ENCODE measurements at regions not wholly inside any gene's neighbourhood (a gene's known extent, or its start where the extent isn't known, plus 50 kb on each side); places are given as distances from the start of the nearest gene placed in this dataset.
A peak's percentile ranks its signal among the peaks of the same experiment; 100 is the strongest.

GRCh38 chr18:45266023-45266422 lies 349.3 kb upstream of the SLC14A2 start:
- Histone ChIP-seq H3K4me3 (no peak overlapping the region), H3K27ac (no peak overlapping the region), H3K27me3 (no peaks in the 10 kb centered on the region), H3K9me3 (no peaks in the 10 kb centered on the region), H3K4me1 (no peaks in the 10 kb centered on the region), H3K36me3 (no peaks in the 10 kb centered on the region)
- no peak for DNase-seq
- no peak for TF ChIP-seq POLR2A (IDR thresholded peaks at IDR 0.05)
- TF ChIP-seq CTCF (IDR thresholded peaks at IDR 0.05) = no peak
- intact Hi-C loops (cut with DNase I; ENCODE audit: low total_unique reads) = no loop called here

- no peaks in the 10 kb centered on the region for H3K27me3 ChIP-seq
- H3K4me3 ChIP-seq = no peak overlapping the region
- no peak for DNase-seq
- no peaks in the 10 kb centered on the region for H3K36me3 ChIP-seq
- intact Hi-C loops (cut with DNase I; ENCODE audit: low total_unique reads) = no loop called here
- no peaks in the 10 kb centered on the region for H3K9me3 ChIP-seq
- TF ChIP-seq CTCF (IDR thresholded peaks at IDR 0.05) = no peak
- peak overlapping the region in 1 of 2 donors; percentile 4 for H3K27ac ChIP-seq
- no peaks in the 10 kb centered on the region for H3K4me1 ChIP-seq
These were observed 347.7 kb upstream of the SLC14A2 start for GRCh38 chr18:45267622-45268021.

- Histone ChIP-seq H3K27ac (no peak overlapping the region), H3K36me3 (no peaks in the 10 kb centered on the region), H3K27me3 (no peaks in the 10 kb centered on the region), H3K4me1 (no peaks in the 10 kb centered on the region), H3K4me3 (no peak overlapping the region), H3K9me3 (no peaks in the 10 kb centered on the region)
- DNase-seq = no peak
- TF ChIP-seq CTCF (IDR thresholded peaks at IDR 0.05) (no peak), POLR2A (IDR thresholded peaks at IDR 0.05) (no peak)
- intact Hi-C loops (cut with DNase I; ENCODE audit: low total_unique reads) = no loop called here
These were observed 346.7 kb upstream of the SLC14A2 start for GRCh38 chr18:45268583-45268982.

GRCh38 chr18:45270289-45270771 lies 344.9 kb upstream of the SLC14A2 start:
- Histone ChIP-seq H3K4me1 (no peaks in the 10 kb centered on the region), H3K4me3 (no peak overlapping the region), H3K9me3 (no peaks in the 10 kb centered on the region), H3K36me3 (no peaks in the 10 kb centered on the region), H3K27me3 (no peaks in the 10 kb centered on the region), H3K27ac (no peak overlapping the region)
- DNase-seq = no peak
- TF ChIP-seq POLR2A (IDR thresholded peaks at IDR 0.05) (no peak), CTCF (IDR thresholded peaks at IDR 0.05) (no peak)
- intact Hi-C loops (cut with DNase I; ENCODE audit: low total_unique reads) = no loop called here

- Histone ChIP-seq H3K36me3 (no peaks in the 10 kb centered on the region), H3K4me3 (no peak overlapping the region), H3K4me1 (no peaks in the 10 kb centered on the region), H3K27ac (no peak overlapping the region), H3K27me3 (no peaks in the 10 kb centered on the region), H3K9me3 (no peaks in the 10 kb centered on the region)
- intact Hi-C loops (cut with DNase I; ENCODE audit: low total_unique reads) = no loop called here
- no peak for TF ChIP-seq CTCF (IDR thresholded peaks at IDR 0.05)
- TF ChIP-seq POLR2A (IDR thresholded peaks at IDR 0.05) = no peak
- no peak for DNase-seq
These were observed 341.2 kb upstream of the SLC14A2 start for GRCh38 chr18:45274026-45274425.
